ENCODE measurements at regions not wholly inside any gene's neighbourhood (a gene's known extent, or its start where the extent isn't known, plus 50 kb on each side); places are given as distances from the start of the nearest gene placed in this dataset.

DNA sequence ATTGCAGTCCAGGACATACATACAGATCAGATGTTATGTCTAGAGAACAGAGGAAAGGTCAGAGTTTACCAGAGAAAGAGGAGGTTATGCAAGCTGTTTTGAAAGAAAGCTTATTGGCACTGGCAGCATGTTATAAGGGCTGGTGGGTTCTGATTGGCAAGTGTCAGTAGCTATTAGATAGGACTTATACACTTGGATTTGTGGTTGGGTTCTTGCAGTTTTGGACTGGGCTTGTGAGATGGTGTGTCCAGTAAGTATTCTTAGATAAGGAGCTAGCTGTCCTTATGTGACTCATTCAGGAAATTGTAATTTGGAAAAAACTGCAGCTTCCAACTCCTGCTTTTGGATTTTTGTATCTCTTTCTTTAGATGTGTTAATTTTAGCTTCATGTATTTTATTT, 130.7 kb upstream of the NAMPT start:
- Mint-ChIP-seq H3K4me3 (no peak overlapping the region), H3K9me3 (ENCODE audit: low read depth) (peaks cover 7% of the 10 kb centered on the region), H3K27ac (no peak overlapping the region), H3K4me1 (peaks cover 30% of the 10 kb centered on the region), H3K27me3 (peaks cover 19% of the 10 kb centered on the region), H3K36me3 (peaks cover 29% of the 10 kb centered on the region)
- no peak for DNase-seq
- CTCF ChIA-PET, result interaction anchor here (0.9 to 1.5 kb wide), 4 partner anchors 13 to 239 kb away, joined by 3 to 4 read pairs (median 4); no protein-coding TSS in a partner anchor
- no peak for ATAC-seq

GRCh38 chr7:106413446-106413845, 128.7 kb upstream of the NAMPT start:
- peaks cover 26% of the 10 kb centered on the region for H3K36me3 Mint-ChIP-seq
- H3K4me1 Mint-ChIP-seq, result peaks cover 12% of the 10 kb centered on the region
- no peak overlapping the region for H3K4me3 Mint-ChIP-seq
- H3K27me3 Mint-ChIP-seq, result peaks cover 23% of the 10 kb centered on the region
- H3K27ac Mint-ChIP-seq, result no peak overlapping the region
- peaks cover 7% of the 10 kb centered on the region for H3K9me3 Mint-ChIP-seq (ENCODE audit: low read depth)
- DNase-seq (no peak), ATAC-seq (no peak)
- CTCF ChIA-PET, result interaction anchor here (0.6 kb wide), 1 partner anchor 15 kb away, joined by 3 read pairs; no protein-coding TSS in a partner anchor

DNA sequence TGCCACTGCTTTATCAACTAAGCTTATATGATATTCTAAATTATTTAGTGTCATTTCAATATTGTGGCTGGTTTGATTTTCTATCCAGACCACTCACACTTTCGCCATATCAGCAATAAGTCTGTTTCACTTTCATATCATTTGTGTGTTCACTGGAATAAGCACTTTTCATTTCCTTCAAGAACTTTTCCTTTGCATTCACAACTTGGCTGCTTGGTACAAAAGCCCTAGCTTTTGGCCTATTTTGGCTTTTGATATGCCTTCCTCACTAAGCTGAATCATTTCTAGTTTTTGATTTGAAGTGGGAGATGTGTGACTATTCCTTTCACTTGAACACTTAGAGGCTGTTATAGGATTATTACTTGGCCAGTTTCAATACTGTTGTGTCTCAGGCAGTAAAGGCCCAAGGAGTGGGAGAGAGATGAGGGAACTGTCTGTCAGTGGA, 120.9 kb upstream of the NAMPT start:
- DNase-seq, result no peak
- H3K36me3 Mint-ChIP-seq, result peaks cover 14% of the 10 kb centered on the region
- H3K9me3 Mint-ChIP-seq (ENCODE audit: low read depth), result no peaks in the 10 kb centered on the region
- H3K27me3 Mint-ChIP-seq, result peaks cover 29% of the 10 kb centered on the region
- H3K4me1 Mint-ChIP-seq, result peaks cover 11% of the 10 kb centered on the region
- peak; percentile 73 for ATAC-seq
- no peak overlapping the region for H3K27ac Mint-ChIP-seq
- CTCF ChIA-PET, result no interaction called here
- no peak overlapping the region for H3K4me3 Mint-ChIP-seq

GRCh38 chr7:106402898-106403297, 118.1 kb upstream of the NAMPT start:
- H3K4me1 Mint-ChIP-seq, result peaks cover 11% of the 10 kb centered on the region
- peaks cover 12% of the 10 kb centered on the region for H3K36me3 Mint-ChIP-seq
- CTCF ChIA-PET, result interaction anchor here (0.6 to 1.4 kb wide), 3 partner anchors 12 to 176 kb away, joined by 3 to 4 read pairs (median 3); no protein-coding TSS in a partner anchor
- DNase-seq, result no peak
- H3K27me3 Mint-ChIP-seq, result peaks cover 42% of the 10 kb centered on the region
- no peak for ATAC-seq
- no peak overlapping the region for H3K4me3 Mint-ChIP-seq
- no peak overlapping the region for H3K27ac Mint-ChIP-seq
- no peaks in the 10 kb centered on the region for H3K9me3 Mint-ChIP-seq (ENCODE audit: low read depth)

GRCh38 chr7:106400923-106401322, 116.1 kb upstream of the NAMPT start:
- CTCF ChIA-PET, result no interaction called here
- H3K9me3 Mint-ChIP-seq (ENCODE audit: low read depth), result no peaks in the 10 kb centered on the region
- no peak for ATAC-seq

GRCh38 chr7:106398786-106399185, 114.0 kb upstream of the NAMPT start:
- H3K36me3 Mint-ChIP-seq, result peaks cover 9% of the 10 kb centered on the region
- DNase-seq, result no peak
- H3K4me1 Mint-ChIP-seq, result no peaks in the 10 kb centered on the region
- CTCF ChIA-PET, result interaction anchor here (1.0 kb wide), 1 partner anchor 15 kb away, joined by 3 read pairs; no protein-coding TSS in a partner anchor
- H3K27ac Mint-ChIP-seq, result no peak overlapping the region
- peaks cover 2% of the 10 kb centered on the region for H3K9me3 Mint-ChIP-seq (ENCODE audit: low read depth)
- ATAC-seq, result no peak
- H3K4me3 Mint-ChIP-seq, result no peak overlapping the region
- peaks cover 58% of the 10 kb centered on the region for H3K27me3 Mint-ChIP-seq

More at GRCh38 chr7:106400923-106401322, 116.1 kb upstream of the NAMPT start:
- no peak overlapping the region for H3K4me3 Mint-ChIP-seq
- no peak for DNase-seq
- peaks cover 12% of the 10 kb centered on the region for H3K36me3 Mint-ChIP-seq
- H3K4me1 Mint-ChIP-seq, result peaks cover 9% of the 10 kb centered on the region
- peaks cover 47% of the 10 kb centered on the region for H3K27me3 Mint-ChIP-seq
- H3K27ac Mint-ChIP-seq, result no peak overlapping the region

DNA sequence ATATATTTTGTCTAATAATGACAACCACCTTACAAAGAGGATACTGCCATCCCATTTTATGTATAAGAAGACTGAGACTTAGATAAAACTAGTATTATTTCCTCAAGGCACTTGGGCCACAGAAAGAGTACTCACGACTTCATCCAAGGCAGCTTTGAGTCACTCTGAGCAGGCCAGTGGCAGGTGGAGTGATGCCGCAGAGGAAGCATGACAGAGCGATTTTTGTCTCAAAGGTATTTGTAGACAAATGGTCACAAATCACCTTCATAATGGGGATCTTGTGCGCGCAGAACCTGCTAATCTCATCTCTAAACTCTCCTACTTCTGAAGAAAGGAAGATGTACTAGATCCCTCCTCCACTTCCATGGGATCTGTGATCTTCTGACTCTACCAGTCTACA, 113.2 kb upstream of the NAMPT start:
- Mint-ChIP-seq H3K9me3 (ENCODE audit: low read depth) (peaks cover 2% of the 10 kb centered on the region), H3K27ac (no peak overlapping the region), H3K4me3 (no peak overlapping the region), H3K4me1 (no peaks in the 10 kb centered on the region), H3K27me3 (peaks cover 51% of the 10 kb centered on the region), H3K36me3 (peaks cover 4% of the 10 kb centered on the region)
- CTCF ChIA-PET, result interaction anchor here (1.0 kb wide), 1 partner anchor 16 kb away, joined by 3 read pairs; no protein-coding TSS in a partner anchor
- ATAC-seq (no peak), DNase-seq (no peak)

GRCh38 chr7:106394526-106394925, 109.7 kb upstream of the NAMPT start:
- Mint-ChIP-seq H3K4me1 (no peaks in the 10 kb centered on the region), H3K36me3 (peaks cover 4% of the 10 kb centered on the region), H3K4me3 (no peak overlapping the region), H3K27ac (no peak overlapping the region), H3K27me3 (peaks cover 50% of the 10 kb centered on the region), H3K9me3 (ENCODE audit: low read depth) (peaks cover 3% of the 10 kb centered on the region)
- ATAC-seq (no peak), DNase-seq (no peak)
- CTCF ChIA-PET, result no interaction called here

GRCh38 chr7:106393564-106394251, 108.9 kb upstream of the NAMPT start:
- Mint-ChIP-seq H3K27ac (no peak overlapping the region), H3K4me3 (no peak overlapping the region), H3K36me3 (peaks cover 4% of the 10 kb centered on the region), H3K4me1 (no peaks in the 10 kb centered on the region), H3K27me3 (peaks cover 43% of the 10 kb centered on the region), H3K9me3 (ENCODE audit: low read depth) (peaks cover 4% of the 10 kb centered on the region)
- no peak for ATAC-seq
- CTCF ChIA-PET, result no interaction called here
- no peak for DNase-seq

GRCh38 chr7:106392590-106392989, 107.8 kb upstream of the NAMPT start:
- no peak for DNase-seq
- H3K9me3 Mint-ChIP-seq (ENCODE audit: low read depth), result peaks cover 4% of the 10 kb centered on the region
- H3K27ac Mint-ChIP-seq, result no peak overlapping the region
- CTCF ChIA-PET, result no interaction called here
- H3K36me3 Mint-ChIP-seq, result peaks cover 2% of the 10 kb centered on the region
- H3K27me3 Mint-ChIP-seq, result peaks cover 36% of the 10 kb centered on the region
- H3K4me3 Mint-ChIP-seq, result no peak overlapping the region
- no peak for ATAC-seq
- no peaks in the 10 kb centered on the region for H3K4me1 Mint-ChIP-seq

- Mint-ChIP-seq H3K9me3 (ENCODE audit: low read depth) (peaks cover 4% of the 10 kb centered on the region), H3K36me3 (peaks cover 2% of the 10 kb centered on the region), H3K4me1 (no peaks in the 10 kb centered on the region), H3K27me3 (peaks cover 36% of the 10 kb centered on the region), H3K4me3 (no peak overlapping the region), H3K27ac (no peak overlapping the region)
- no peak for DNase-seq
- ATAC-seq, result no peak
- CTCF ChIA-PET, result interaction anchor here (1.3 kb wide), 1 partner anchor 11 kb away, joined by 3 read pairs; no protein-coding TSS in a partner anchor
Observed at GRCh38 chr7:106392144-106392543, 107.4 kb upstream of the NAMPT start.

- no peak for DNase-seq
- CTCF ChIA-PET, result no interaction called here
- H3K4me3 Mint-ChIP-seq, result no peak overlapping the region
- peaks cover 2% of the 10 kb centered on the region for H3K9me3 Mint-ChIP-seq (ENCODE audit: low read depth)
- no peak overlapping the region for H3K27ac Mint-ChIP-seq
- peaks cover 16% of the 10 kb centered on the region for H3K27me3 Mint-ChIP-seq
- ATAC-seq, result no peak
- no peaks in the 10 kb centered on the region for H3K36me3 Mint-ChIP-seq
- no peaks in the 10 kb centered on the region for H3K4me1 Mint-ChIP-seq
Observed at GRCh38 chr7:106386958-106387357, 102.2 kb upstream of the NAMPT start.

- H3K27me3 Mint-ChIP-seq, result peaks cover 11% of the 10 kb centered on the region
- CTCF ChIA-PET, result no interaction called here
- no peak overlapping the region for H3K27ac Mint-ChIP-seq
- H3K9me3 Mint-ChIP-seq (ENCODE audit: low read depth), result no peaks in the 10 kb centered on the region
- DNase-seq (no peak), ATAC-seq (no peak)
- no peak overlapping the region for H3K4me3 Mint-ChIP-seq
- H3K36me3 Mint-ChIP-seq, result no peaks in the 10 kb centered on the region
- peaks cover 2% of the 10 kb centered on the region for H3K4me1 Mint-ChIP-seq
Observed at GRCh38 chr7:106384373-106384772, 99.6 kb upstream of the NAMPT start.

- no peaks in the 10 kb centered on the region for H3K9me3 Mint-ChIP-seq (ENCODE audit: low read depth)
Observed at GRCh38 chr7:106382929-106383328, 98.1 kb upstream of the NAMPT start.

More at GRCh38 chr7:106382929-106383328, 98.1 kb upstream of the NAMPT start:
- Mint-ChIP-seq H3K4me3 (no peak overlapping the region), H3K4me1 (peaks cover 3% of the 10 kb centered on the region), H3K27ac (no peak overlapping the region), H3K36me3 (no peaks in the 10 kb centered on the region), H3K27me3 (peaks cover 11% of the 10 kb centered on the region)
- no peak for DNase-seq
- CTCF ChIA-PET, result no interaction called here
- no peak for ATAC-seq

All from activated CD8-positive, alpha-beta memory T cell treated with anti-CD3 and anti-CD28 coated beads, Interleukin-2, amount 10 ng/mL, durations not matched to agents 7 days and 5 days (primary cell).